ENCODE measurements at regions not wholly inside any gene's neighbourhood (a gene's known extent, or its start where the extent isn't known, plus 50 kb on each side); places are given as distances from the start of the nearest gene placed in this dataset.

DNA sequence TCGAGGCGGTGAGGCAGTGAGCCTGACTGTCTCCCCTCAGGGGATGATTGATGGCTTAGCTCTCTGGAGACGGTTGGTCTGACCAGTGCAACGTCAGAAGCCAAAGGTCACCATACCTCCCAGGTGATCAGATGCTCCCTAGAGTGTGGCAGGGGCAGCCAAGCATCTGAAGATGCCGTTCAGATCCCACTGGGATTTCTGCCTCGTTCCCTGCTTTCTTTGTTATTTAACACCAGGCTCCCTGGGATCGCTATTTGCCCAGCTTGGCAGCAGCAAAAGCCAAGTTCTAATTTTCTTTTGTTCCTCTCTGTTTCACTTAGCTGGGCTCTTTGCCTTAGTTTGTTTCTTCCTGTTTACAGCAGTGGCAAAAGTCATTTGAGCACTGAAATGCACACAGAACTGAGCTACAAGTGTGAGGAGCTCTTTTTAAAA, 53.5 kb upstream of the SVIL start:
- no peak for DNase-seq (ENCODE audit: low spot score)

DNA sequence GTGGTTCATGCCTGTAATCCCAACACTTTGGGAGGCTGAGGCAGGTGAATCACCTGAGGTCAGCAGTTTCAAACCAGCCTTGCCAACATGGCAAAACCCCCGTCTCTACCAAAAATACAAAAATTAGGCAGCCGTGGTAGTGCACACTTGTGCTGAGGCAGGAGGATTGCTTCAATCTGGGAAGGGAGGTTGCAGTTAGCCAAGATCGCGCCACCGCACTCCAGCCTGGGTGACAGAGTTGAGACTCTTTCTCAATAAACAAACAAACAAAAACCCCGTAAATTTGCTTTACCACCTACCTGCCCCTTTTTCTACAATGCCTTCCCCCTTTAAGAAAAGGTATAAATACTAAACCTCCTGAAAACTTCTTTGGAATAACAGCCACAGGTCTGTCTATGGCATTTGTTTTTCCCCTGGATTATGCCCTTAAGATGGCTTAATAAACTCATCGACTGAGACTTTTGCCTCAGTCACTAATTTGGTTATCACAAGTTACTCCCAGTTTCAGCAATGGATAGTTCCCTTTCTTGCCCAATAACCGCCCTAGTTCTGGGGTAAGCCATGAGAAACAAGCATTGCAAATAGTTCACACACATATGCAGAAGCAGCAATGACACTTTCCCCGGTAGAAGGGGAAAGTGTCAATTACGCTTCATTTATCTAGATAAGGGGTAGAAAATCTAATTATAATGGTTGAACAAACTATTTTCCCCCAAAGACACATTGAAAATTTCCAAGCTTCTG, 52.8 kb upstream of the SVIL start:
- no peak for DNase-seq (ENCODE audit: low spot score)

DNA sequence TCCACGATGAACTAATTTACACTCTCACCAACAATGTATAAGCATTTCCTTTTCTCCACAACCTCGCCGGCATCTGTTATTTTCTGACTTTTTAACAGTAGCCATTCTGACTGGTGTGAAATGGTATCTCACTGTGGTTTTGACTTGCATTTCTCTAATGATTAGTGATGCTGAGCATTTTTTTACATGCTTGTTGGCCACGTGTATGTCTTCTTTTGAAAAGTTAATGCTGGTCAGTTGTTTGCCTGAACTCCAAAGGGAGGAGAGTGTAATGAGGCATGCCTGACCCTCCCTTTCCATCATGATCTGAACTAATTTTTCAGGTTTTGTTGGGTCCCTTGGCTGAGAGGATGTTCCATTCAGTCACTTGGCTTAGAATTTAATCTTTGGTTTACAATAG, 50.7 kb upstream of the SVIL start:
- DNase-seq (ENCODE audit: low spot score), result no peak

Measured in mucosa of gallbladder (tissue), 1 donor.